ENCODE measurements at regions not wholly inside any gene's neighbourhood (a gene's known extent, or its start where the extent isn't known, plus 50 kb on each side); places are given as distances from the start of the nearest gene placed in this dataset.

GRCh38 chr2:105546628-105546974 is 147.8 kb upstream of the FHL2 start:
- DNase-seq = no peak
- ChIA-PET CTCF (interaction anchor here (0.6 to 2.4 kb wide), 9 partner anchors 9 to 493 kb away, joined by 3 to 14 read pairs (median 3); no protein-coding TSS in a partner anchor), POLR2A (no interaction called here)
- Histone ChIP-seq H3K79me2 (ENCODE audit: insufficient read depth) (no peaks in the 10 kb centered on the region), H2AFZ (ENCODE audit: low read depth) (no peak overlapping the region), H3K9me2 (no peaks in the 10 kb centered on the region), H3K4me2 (no peak overlapping the region), H3K9ac (no peak overlapping the region), H3F3A (replicated peaks; ENCODE audit: insufficient read depth) (no peaks in the 10 kb centered on the region), H3K36me3 (replicated peaks in 1 of 2; ENCODE audit: control insufficient read depth in 1 of 2, insufficient read depth in 2 of 2, low read length in 1 of 2) (no peaks in the 10 kb centered on the region), H3K4me3 (ENCODE audit: low read depth in 2 of 2, low read length in 1 of 2) (no peak overlapping the region), H4K20me1 (ENCODE audit: insufficient read depth) (no peaks in the 10 kb centered on the region), H3K4me1 (ENCODE audit: control insufficient read depth in 1 of 2, insufficient read depth in 2 of 2, low read depth in 1 of 2, low read length in 1 of 2) (no peaks in the 10 kb centered on the region; a peak in 1 of 4 replicates), H3K27ac (ENCODE audit: low read depth in 2 of 2, low read length in 1 of 2) (no peak overlapping the region), H3K9me3 (no peaks in the 10 kb centered on the region), H3K27me3 (ENCODE audit: insufficient read depth) (peaks cover 9% of the 10 kb centered on the region; the same call in 1 of the 2 replicates)
- TF ChIP-seq TAF1 (IDR thresholded peaks at IDR 0.05; ENCODE audit: borderline replicate concordance, low read depth, low read length) (no peak), ELF1 (IDR thresholded peaks at IDR 0.05) (no peak), MAX (IDR thresholded peaks at IDR 0.05; ENCODE audit: low read depth) (no peak), FOXJ3 (CRISPR knock-in tag; IDR thresholded peaks at IDR 0.05) (no peak), PBX3 (IDR thresholded peaks at IDR 0.05) (no peak), FOSL2 (IDR thresholded peaks at IDR 0.05; ENCODE audit: borderline replicate concordance, low read depth) (no peak), NFIC (IDR thresholded peaks at IDR 0.05; ENCODE audit: borderline replicate concordance) (no peak), REST (IDR thresholded peaks at IDR 0.05; ENCODE audit: low read depth, low read length) (no peak), FOXM1 (IDR thresholded peaks at IDR 0.05; ENCODE audit: low read depth) (no peak), EZH2phosphoT487 (IDR thresholded peaks at IDR 0.05; ENCODE audit: borderline replicate concordance, low read depth) (no peak), ZBTB33 (IDR thresholded peaks at IDR 0.05; ENCODE audit: borderline replicate concordance, low read depth) (no peak), EP300 (IDR thresholded peaks at IDR 0.05; ENCODE audit: borderline replicate concordance in 1 of 2, low read depth in 1 of 2, low read length in 1 of 2) (no peak), MXI1 (IDR thresholded peaks at IDR 0.05; ENCODE audit: low read depth, low read length) (no peak), TEAD4 (IDR thresholded peaks at IDR 0.05; ENCODE audit: borderline replicate concordance, insufficient read depth) (no peak), RFX5 (IDR thresholded peaks at IDR 0.05; ENCODE audit: low read length) (no peak), RCOR1 (IDR thresholded peaks at IDR 0.05; ENCODE audit: low read length) (no peak), POLR2AphosphoS5 (IDR thresholded peaks at IDR 0.05; ENCODE audit: low read depth, low read length) (no peak), YY1 (IDR thresholded peaks at IDR 0.05; ENCODE audit: low read depth) (no peak), GABPA (IDR thresholded peaks at IDR 0.05; ENCODE audit: low read depth) (no peak), SMC3 (IDR thresholded peaks at IDR 0.05; ENCODE audit: low read depth, low read length) (no peak)
- WGBS (ENCODE audit: low lambda C conversion rate) = 43% methylated on average over 6 of the region's 6 CpGs

All from SK-N-SH (cell line).